Activated CD8-positive, alpha-beta memory T cell treated with anti-CD3 and anti-CD28 coated beads, Interleukin-2, amount 10 ng/mL, durations not matched to agents 7 days and 5 days (primary cell): ENCODE measurements at regions not wholly inside any gene's neighbourhood (a gene's known extent, or its start where the extent isn't known, plus 50 kb on each side); places are given as distances from the start of the nearest gene placed in this dataset.
A peak's percentile ranks its signal among the peaks of the same experiment; 100 is the strongest.
"Not testable (repeated sequence)": the region's sequence is repeated elsewhere in the genome, so short reads cannot be mapped to it uniquely, and the experiment has no call there.

ENCODE experiments used
- ATAC-seq: fragments of 150-1000 bp; cut with Tn5 transposase; one replicate; pipeline ENCODE4 v1.10.0; 2021; ENCODE audit warnings: moderate library complexity
- CTCF ChIA-PET: fragments of 350-600 bp; sonication (Branson Sonifier 250); formaldehyde crosslinking; loops from one replicate; lab custom pipeline; 2021; ENCODE audit warnings: antibody characterized with exemption; lab: Charles Lee
- DNase-seq: peaks from one replicate; pipeline ENCODE4 v3.0.0-alpha.2; 2020
- H3K27ac Mint-ChIP-seq: one replicate; pipeline ENCODE4 v1.8.0; 2021; ENCODE audit warnings: mild to moderate bottlenecking, mixed read lengths
- H3K27me3 Mint-ChIP-seq: one replicate; pipeline ENCODE4 v1.8.0; 2021; ENCODE audit warnings: mixed read lengths
- H3K36me3 Mint-ChIP-seq: one replicate; pipeline ENCODE4 v1.8.0; 2021; ENCODE audit warnings: mild to moderate bottlenecking, mixed read lengths
- H3K4me1 Mint-ChIP-seq: one replicate; pipeline ENCODE4 v1.8.0; 2021; ENCODE audit warnings: mixed read lengths
- H3K4me3 Mint-ChIP-seq: one replicate; pipeline ENCODE4 v1.8.0; 2021; ENCODE audit warnings: mild to moderate bottlenecking, moderate library complexity, mixed read lengths
- H3K9me3 Mint-ChIP-seq: one replicate; pipeline ENCODE4 v1.8.0; 2022; ENCODE audit warnings: low read depth, mixed read lengths

DNA sequence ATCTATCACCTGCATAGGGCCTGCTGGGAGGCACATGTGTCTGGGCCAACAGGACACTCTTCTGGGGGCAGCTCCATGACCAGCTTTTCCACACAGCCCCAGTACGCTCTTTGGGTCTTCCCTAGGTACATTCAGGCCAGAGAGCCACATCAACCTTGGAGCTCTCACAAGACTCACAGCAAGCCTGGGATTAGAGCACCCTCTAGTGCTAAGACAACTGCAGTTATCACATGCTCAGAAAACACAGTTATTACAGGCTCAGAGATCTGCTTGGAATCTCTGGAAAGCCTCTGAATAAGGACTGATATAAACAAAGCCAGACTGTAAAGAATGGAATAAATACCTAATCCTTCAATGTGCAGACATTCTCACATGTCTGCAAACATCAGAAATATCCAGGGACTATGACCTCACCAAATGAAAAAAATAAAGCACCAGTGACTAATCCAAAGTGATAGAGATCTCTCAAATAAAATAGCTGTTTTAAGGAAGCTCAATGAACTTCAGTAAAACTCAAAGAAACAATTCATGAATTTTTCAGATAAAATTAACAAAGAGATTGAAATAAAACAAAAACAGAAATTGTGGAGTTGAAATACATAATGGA is 563.9 kb upstream of the NR5A2 start:
- H3K27ac Mint-ChIP-seq, result no peak overlapping the region
- DNase-seq (peak; percentile 41), ATAC-seq (no peak)
- no peaks in the 10 kb centered on the region for H3K9me3 Mint-ChIP-seq
- no peaks in the 10 kb centered on the region for H3K36me3 Mint-ChIP-seq
- no peaks in the 10 kb centered on the region for H3K4me1 Mint-ChIP-seq
- peaks cover 4% of the 10 kb centered on the region for H3K27me3 Mint-ChIP-seq
- CTCF ChIA-PET, result interaction anchor here (0.7 to 1.1 kb wide), 3 partner anchors 10 to 214 kb away, joined by 3 to 4 read pairs (median 3); no protein-coding TSS in a partner anchor
- no peak overlapping the region for H3K4me3 Mint-ChIP-seq

DNA sequence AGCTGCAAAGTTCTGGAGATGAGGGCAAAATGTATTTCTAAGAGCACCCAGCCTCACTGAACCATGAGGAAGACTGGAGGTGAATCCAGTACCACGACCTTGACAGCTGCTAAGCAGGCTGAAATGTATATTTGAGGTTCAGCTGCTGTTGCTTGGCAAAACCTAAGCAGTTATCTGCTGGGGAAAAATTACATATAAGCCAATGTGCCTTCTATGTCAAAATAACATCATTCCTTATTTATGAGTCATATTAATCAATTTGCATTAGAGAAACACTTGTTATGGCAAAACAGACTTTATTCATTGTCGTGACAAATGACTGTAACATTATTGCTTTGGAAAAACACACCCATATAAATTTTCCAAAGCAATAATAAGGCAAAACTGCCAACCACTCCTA is 560.5 kb upstream of the NR5A2 start:
- Mint-ChIP-seq H3K27me3 (no peaks in the 10 kb centered on the region), H3K4me3 (no peak overlapping the region), H3K4me1 (no peaks in the 10 kb centered on the region), H3K27ac (no peak overlapping the region), H3K36me3 (no peaks in the 10 kb centered on the region), H3K9me3 (no peaks in the 10 kb centered on the region)
- ATAC-seq (no peak), DNase-seq (no peak)
- CTCF ChIA-PET, result no interaction called here

DNA sequence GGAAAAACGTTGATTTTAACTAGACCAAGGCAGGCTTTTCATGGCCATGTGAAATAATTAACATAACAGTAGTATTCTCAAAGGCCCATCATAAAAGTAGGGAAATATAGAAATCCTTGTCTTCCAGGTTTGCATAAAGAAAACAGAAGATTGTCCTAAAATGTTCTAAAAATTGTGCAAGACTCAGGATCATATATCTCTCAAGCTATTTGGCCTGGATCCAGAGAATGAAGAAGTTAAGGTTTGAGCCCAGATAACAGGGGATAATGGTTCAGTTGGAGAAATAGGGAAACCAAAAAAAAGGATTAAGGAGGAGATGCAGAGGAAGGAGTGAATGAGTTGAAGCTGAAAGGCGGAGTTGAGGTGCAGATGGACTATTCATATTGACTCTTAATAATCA is 555.5 kb upstream of the NR5A2 start:
- no peaks in the 10 kb centered on the region for H3K4me1 Mint-ChIP-seq
- no peak overlapping the region for H3K27ac Mint-ChIP-seq
- CTCF ChIA-PET, result no interaction called here
- no peaks in the 10 kb centered on the region for H3K36me3 Mint-ChIP-seq
- peaks cover 12% of the 10 kb centered on the region for H3K27me3 Mint-ChIP-seq
- ATAC-seq, result no peak
- DNase-seq, result no peak
- H3K4me3 Mint-ChIP-seq, result no peak overlapping the region
- no peaks in the 10 kb centered on the region for H3K9me3 Mint-ChIP-seq

- Mint-ChIP-seq H3K9me3 (no peaks in the 10 kb centered on the region), H3K27ac (no peak overlapping the region), H3K4me3 (no peak overlapping the region), H3K27me3 (peaks cover 12% of the 10 kb centered on the region), H3K4me1 (no peaks in the 10 kb centered on the region), H3K36me3 (no peaks in the 10 kb centered on the region)
- CTCF ChIA-PET, result no interaction called here
- DNase-seq (no peak), ATAC-seq (no peak)
These were observed 554.5 kb upstream of the NR5A2 start for GRCh38 chr1:199472978-199473377.

DNA sequence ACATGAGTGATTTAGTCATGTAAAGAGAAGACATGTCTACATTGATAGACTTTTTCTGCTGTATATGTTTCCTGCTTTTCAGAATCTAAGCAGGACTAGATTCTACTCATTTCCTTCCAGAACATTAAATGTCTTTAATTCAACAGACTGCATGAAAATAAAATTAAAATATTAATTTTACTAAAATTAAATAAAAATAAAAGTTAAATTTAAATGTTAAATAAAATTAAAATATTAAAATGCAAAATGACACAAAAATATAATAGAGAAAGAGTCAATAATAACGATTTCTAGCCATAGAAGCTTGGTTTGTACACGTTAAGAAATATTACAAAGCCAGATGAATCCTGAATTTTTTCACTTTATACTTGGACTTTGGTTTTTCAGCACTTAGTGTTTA is 552.8 kb upstream of the NR5A2 start:
- peaks cover 12% of the 10 kb centered on the region for H3K27me3 Mint-ChIP-seq
- DNase-seq (no peak), ATAC-seq (no peak)
- CTCF ChIA-PET, result interaction anchor here (1.1 kb wide), 1 partner anchor 10 kb away, joined by 4 read pairs; no protein-coding TSS in a partner anchor
- no peak overlapping the region for H3K4me3 Mint-ChIP-seq
- H3K36me3 Mint-ChIP-seq, result no peaks in the 10 kb centered on the region
- H3K4me1 Mint-ChIP-seq, result no peaks in the 10 kb centered on the region
- no peak overlapping the region for H3K27ac Mint-ChIP-seq
- H3K9me3 Mint-ChIP-seq, result no peaks in the 10 kb centered on the region

DNA sequence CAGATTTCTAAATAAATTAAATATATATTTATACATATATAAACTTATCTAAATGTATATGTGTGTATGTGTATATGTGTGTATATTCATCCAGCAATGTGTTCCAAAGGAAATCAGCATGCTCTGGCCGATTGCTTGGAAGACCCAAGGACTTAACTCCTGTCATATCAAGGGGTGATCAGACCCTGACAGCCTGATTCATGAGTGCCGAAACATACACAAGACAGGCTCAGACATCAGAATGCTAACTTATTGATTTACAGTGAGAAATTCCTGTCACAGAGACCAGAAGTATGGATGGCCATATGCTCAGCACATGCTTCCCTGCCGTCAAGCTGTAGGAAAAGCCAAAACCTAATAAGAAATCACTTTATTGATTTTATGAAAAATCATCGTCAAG is 545.1 kb upstream of the NR5A2 start:
- CTCF ChIA-PET, result no interaction called here
- Mint-ChIP-seq H3K36me3 (no peaks in the 10 kb centered on the region), H3K27ac (no peak overlapping the region), H3K27me3 (peaks cover 10% of the 10 kb centered on the region), H3K9me3 (no peaks in the 10 kb centered on the region), H3K4me3 (no peak overlapping the region), H3K4me1 (no peaks in the 10 kb centered on the region)
- no peak for ATAC-seq
- DNase-seq, result no peak

GRCh38 chr1:199489594-199489993 is 537.9 kb upstream of the NR5A2 start:
- no peak overlapping the region for H3K4me3 Mint-ChIP-seq
- DNase-seq (no peak), ATAC-seq (no peak)
- no peaks in the 10 kb centered on the region for H3K36me3 Mint-ChIP-seq
- peaks cover 4% of the 10 kb centered on the region for H3K9me3 Mint-ChIP-seq
- H3K27ac Mint-ChIP-seq, result no peak overlapping the region
- no peaks in the 10 kb centered on the region for H3K4me1 Mint-ChIP-seq
- CTCF ChIA-PET, result no interaction called here
- peaks cover 9% of the 10 kb centered on the region for H3K27me3 Mint-ChIP-seq

- Mint-ChIP-seq H3K27me3 (peaks cover 9% of the 10 kb centered on the region), H3K4me3 (no peak overlapping the region), H3K36me3 (no peaks in the 10 kb centered on the region), H3K4me1 (no peaks in the 10 kb centered on the region), H3K27ac (no peak overlapping the region), H3K9me3 (peaks cover 6% of the 10 kb centered on the region)
- CTCF ChIA-PET, result no interaction called here
- DNase-seq, result no peak
- no peak for ATAC-seq
These were observed 536.6 kb upstream of the NR5A2 start for GRCh38 chr1:199490769-199491527.

- Mint-ChIP-seq H3K27me3 (peaks cover 3% of the 10 kb centered on the region), H3K4me3 (no peak overlapping the region), H3K27ac (no peak overlapping the region), H3K36me3 (peaks cover 1% of the 10 kb centered on the region), H3K9me3 (peaks cover 12% of the 10 kb centered on the region), H3K4me1 (no peaks in the 10 kb centered on the region)
- no peak for ATAC-seq
- CTCF ChIA-PET, result no interaction called here
- DNase-seq, result no peak
These were observed 532.1 kb upstream of the NR5A2 start for GRCh38 chr1:199495432-199495831.

GRCh38 chr1:199498802-199499201 is 528.7 kb upstream of the NR5A2 start:
- ATAC-seq, CTCF ChIA-PET, H3K36me3 Mint-ChIP-seq, DNase-seq, H3K27ac Mint-ChIP-seq, H3K4me3 Mint-ChIP-seq, H3K4me1 Mint-ChIP-seq, H3K27me3 Mint-ChIP-seq: not testable (repeated sequence)
- peaks cover 11% of the 10 kb centered on the region for H3K9me3 Mint-ChIP-seq

GRCh38 chr1:199508072-199508471 is 519.4 kb upstream of the NR5A2 start:
- ATAC-seq (no peak), DNase-seq (no peak)
- CTCF ChIA-PET, result no interaction called here
- Mint-ChIP-seq H3K4me1 (peaks cover 7% of the 10 kb centered on the region), H3K27me3 (peaks cover 38% of the 10 kb centered on the region), H3K9me3 (no peaks in the 10 kb centered on the region), H3K36me3 (no peaks in the 10 kb centered on the region), H3K27ac (no peak overlapping the region), H3K4me3 (no peak overlapping the region)

DNA sequence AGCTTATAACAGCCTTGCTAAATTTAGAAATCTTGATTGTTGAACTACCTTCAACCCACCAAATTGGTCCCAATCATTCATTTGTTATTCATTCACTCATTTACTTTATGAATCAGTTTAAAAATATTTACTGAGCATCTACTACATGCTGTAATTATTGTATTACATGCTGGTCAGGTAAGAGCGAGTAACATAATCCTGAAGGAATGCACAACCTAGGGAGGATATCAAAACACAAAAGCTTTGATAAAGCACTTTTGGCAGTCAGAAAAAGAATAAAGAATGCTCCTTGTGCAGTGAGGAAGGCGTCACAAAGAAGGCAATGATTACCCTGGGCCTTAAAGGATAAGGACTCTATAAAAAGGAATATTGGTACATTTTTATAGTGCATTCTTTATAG is 518.9 kb upstream of the NR5A2 start:
- Mint-ChIP-seq H3K27ac (no peak overlapping the region), H3K36me3 (no peaks in the 10 kb centered on the region), H3K4me3 (no peak overlapping the region), H3K4me1 (peaks cover 7% of the 10 kb centered on the region), H3K27me3 (peaks cover 36% of the 10 kb centered on the region), H3K9me3 (no peaks in the 10 kb centered on the region)
- CTCF ChIA-PET, result interaction anchor here (1.0 kb wide), 1 partner anchor 265 kb away, joined by 3 read pairs; no protein-coding TSS in a partner anchor
- ATAC-seq (no peak), DNase-seq (no peak)

GRCh38 chr1:199509456-199509855 is 518.1 kb upstream of the NR5A2 start:
- CTCF ChIA-PET, result interaction anchor here (1.0 kb wide), 1 partner anchor 266 kb away, joined by 3 read pairs; no protein-coding TSS in a partner anchor
- peaks cover 7% of the 10 kb centered on the region for H3K4me1 Mint-ChIP-seq
- H3K27ac Mint-ChIP-seq, result no peak overlapping the region
- ATAC-seq (no peak), DNase-seq (no peak)
- H3K36me3 Mint-ChIP-seq, result no peaks in the 10 kb centered on the region
- H3K27me3 Mint-ChIP-seq, result peaks cover 36% of the 10 kb centered on the region
- H3K9me3 Mint-ChIP-seq, result no peaks in the 10 kb centered on the region
- H3K4me3 Mint-ChIP-seq, result no peak overlapping the region

- no peak for ATAC-seq
- no peaks in the 10 kb centered on the region for H3K36me3 Mint-ChIP-seq
- DNase-seq, result no peak
- no peak overlapping the region for H3K4me3 Mint-ChIP-seq
- no peak overlapping the region for H3K27ac Mint-ChIP-seq
- H3K27me3 Mint-ChIP-seq, result peaks cover 36% of the 10 kb centered on the region
- H3K4me1 Mint-ChIP-seq, result peaks cover 7% of the 10 kb centered on the region
- CTCF ChIA-PET, result no interaction called here
- no peaks in the 10 kb centered on the region for H3K9me3 Mint-ChIP-seq
These were observed 517.2 kb upstream of the NR5A2 start for GRCh38 chr1:199510314-199510713.
